A549 (cell line): ENCODE measurements at regions not wholly inside any gene's neighbourhood (a gene's known extent, or its start where the extent isn't known, plus 50 kb on each side); places are given as distances from the start of the nearest gene placed in this dataset.

Source experiments
- ATAC-seq, 2 experiments: fragments of 200-7000 bp in 1 of 2; fragments of >200 bp in 1 of 2; cut with Nextera tagmentation in 1 of 2; cut with Tn5 transposase in 1 of 2; 3 replicates each; pipeline versions ENCODE4 v1.8.0 to v1.9.1; 2018 to 2020; ENCODE audit warnings: mild to moderate bottlenecking in 1 of 2, moderate library complexity in 1 of 2
- CTCF ChIA-PET: fragments of 300-600 bp; sonication (Branson Sonifier 250); formaldehyde crosslinking; extraction: SDS; loops from one replicate; lab custom pipeline; 2021; ENCODE audit warnings: antibody characterized with exemption, inconsistent platforms; lab: Yijun Ruan, JAX
- POLR2A ChIA-PET: fragments of 350-600 bp; formaldehyde crosslinking; extraction: SDS; loops from one replicate; lab custom pipeline; 2021; ENCODE audit warnings: antibody characterized with exemption, inconsistent platforms; lab: Yijun Ruan, JAX
- DNase-seq, 2 experiments: peaks; one replicate each; pipeline versions ENCODE4 v3.0.0 to v3.0.0-alpha.2; 2011 to 2016; ENCODE audit warnings: low read depth in 1 of 2, low spot score in 1 of 2
- FAIRE-seq: peaks from 2 replicates; lab custom pipeline; 2011; peaks lifted over from hg19 to GRCh38; lab: Jason Lieb, UNC
- H3K27ac ChIP-seq, 2 experiments: fragments of >200 bp; sonication (Bioruptor Twin); formaldehyde crosslinking; 3 replicates each; pipeline ENCODE4 v1.5.1; 2016 to 2017
- H3K4me1 ChIP-seq: fragments of >200 bp; sonication (Bioruptor Twin); formaldehyde crosslinking; 3 replicates; pipeline ENCODE4 v1.6.1; 2016
- H3K4me2 ChIP-seq: fragments of >200 bp; sonication (Bioruptor Twin); formaldehyde crosslinking; 3 replicates; pipeline ENCODE4 v1.6.1; 2016
- H3K4me3 ChIP-seq: fragments of >200 bp; sonication (Bioruptor Twin); formaldehyde crosslinking; 3 replicates; pipeline ENCODE4 v1.5.1; 2016
- H3K9me3 ChIP-seq: fragments of >200 bp; sonication (Bioruptor Twin); formaldehyde crosslinking; 3 replicates; pipeline ENCODE4 v1.6.1; 2016
- ATOH8 ChIP-seq: fragments of 250-450 bp; sonication (Bioruptor Pico); IDR thresholded peaks from 2 replicates; pipeline ENCODE4 v1.5.0; 2020; ENCODE audit warnings: low read depth, mild to moderate bottlenecking, moderate library complexity
- BCL3 ChIP-seq: fragments of >200 bp; sonication (Bioruptor Twin); formaldehyde crosslinking; IDR thresholded peaks from 3 replicates; pipeline ENCODE4 v1.6.1; 2016
- BHLHE40 ChIP-seq: IDR thresholded peaks from 2 replicates; pipeline ENCODE4 v1.6.1; 2012; ENCODE audit warnings: low read depth, low read length, inconsistent platforms
- CBX2 ChIP-seq: fragments of 200-600 bp; sonication (generic); IDR thresholded peaks from 2 replicates; pipeline ENCODE4 v1.6.1; 2016; ENCODE audit warnings: low read depth, mild to moderate bottlenecking, borderline replicate concordance
- CBX8 ChIP-seq: fragments of 200-600 bp; sonication (generic); IDR thresholded peaks from 2 replicates; pipeline ENCODE4 v1.6.1; 2016
- EHF ChIP-seq: fragments of 250-450 bp; sonication (Bioruptor Pico); IDR thresholded peaks from 2 replicates; pipeline ENCODE4 v1.5.0; 2020; ENCODE audit warnings: mild to moderate bottlenecking
- FOSB ChIP-seq: fragments of 250-450 bp; sonication (Bioruptor Pico); IDR thresholded peaks from 2 replicates; pipeline ENCODE4 v1.5.0; 2020; ENCODE audit warnings: mild to moderate bottlenecking, moderate library complexity
- FOSL2 ChIP-seq, 2 experiments: fragments of 450-650 bp in 1 of 2; fragments of >200 bp in 1 of 2; sonication (Bioruptor Twin) in 1 of 2; formaldehyde crosslinking; IDR thresholded peaks; 2 replicates each; pipeline versions ENCODE4 v1.5.0 to v1.6.1; 2016 to 2020; ENCODE audit warnings: mild to moderate bottlenecking in 1 of 2, moderate library complexity in 1 of 2
- FOXS1 ChIP-seq: fragments of 250-450 bp; sonication (Bioruptor Pico); IDR thresholded peaks from 2 replicates; pipeline ENCODE4 v1.5.0; 2020; ENCODE audit warnings: mild to moderate bottlenecking, moderate library complexity
- HOXA7 ChIP-seq: fragments of 250-450 bp; sonication (Bioruptor Pico); IDR thresholded peaks from 2 replicates; pipeline ENCODE4 v1.5.0; 2020; ENCODE audit warnings: mild to moderate bottlenecking, moderate library complexity
- HOXB13 ChIP-seq: fragments of 250-450 bp; sonication (Bioruptor Pico); IDR thresholded peaks from 2 replicates; pipeline ENCODE4 v1.5.0; 2020; ENCODE audit warnings: low read depth, mild to moderate bottlenecking, moderate library complexity
- HOXB5 ChIP-seq: fragments of 250-450 bp; sonication (Bioruptor Pico); IDR thresholded peaks from 2 replicates; pipeline ENCODE4 v1.5.0; 2020; ENCODE audit warnings: mild to moderate bottlenecking, moderate library complexity
- KDM5A ChIP-seq: fragments of 200-600 bp; sonication (generic); IDR thresholded peaks from 2 replicates; pipeline ENCODE4 v1.6.1; 2016; ENCODE audit warnings: antibody characterized with exemption, mild to moderate bottlenecking
- MAFK ChIP-seq: fragments of 450-650 bp; IDR thresholded peaks from 2 replicates; pipeline ENCODE4 v1.6.1; 2014; ENCODE audit not compliant: partially characterized antibody
- MAX ChIP-seq: IDR thresholded peaks from 2 replicates; pipeline ENCODE4 v1.6.1; 2012
- NPAS2 ChIP-seq: fragments of 250-450 bp; sonication (Bioruptor Pico); IDR thresholded peaks from 2 replicates; pipeline ENCODE4 v1.8.0; 2022; ENCODE audit warnings: mild to moderate bottlenecking, moderate library complexity, borderline replicate concordance
- NR3C1 ChIP-seq: fragments of >200 bp; sonication (Bioruptor Twin); formaldehyde crosslinking; IDR thresholded peaks from 3 replicates; pipeline ENCODE4 v1.6.1; 2017
- PHF8 ChIP-seq: fragments of 200-600 bp; sonication (generic); IDR thresholded peaks from 2 replicates; pipeline ENCODE4 v1.6.1; 2016; ENCODE audit warnings: low read depth, mild to moderate bottlenecking, antibody characterized with exemption, moderate library complexity, borderline replicate concordance
- POLR2A ChIP-seq: IDR thresholded peaks from 2 replicates; pipeline ENCODE4 v1.6.1; 2012; ENCODE audit warnings: mild to moderate bottlenecking, low read length
- POLR2AphosphoS2 ChIP-seq: conservative IDR thresholded peaks from 2 replicates; pipeline ENCODE4 v1.6.1; 2012; ENCODE audit warnings: low read length, improper control_type of control experiment, inconsistent platforms
- RCOR1 ChIP-seq: fragments of 150-350 bp; IDR thresholded peaks from 2 replicates; pipeline ENCODE4 v1.6.1; 2014; ENCODE audit warnings: antibody characterized with exemption, low read length, low read depth
- SMC3 ChIP-seq: fragments of >200 bp; sonication (Bioruptor Twin); formaldehyde crosslinking; IDR thresholded peaks from 3 replicates; pipeline ENCODE4 v1.6.1; 2018; ENCODE audit warnings: inconsistent platforms
- TP53 ChIP-seq: fragments of 250-450 bp; sonication (Bioruptor Pico); IDR thresholded peaks from 2 replicates; pipeline ENCODE4 v1.5.0; 2021; ENCODE audit warnings: mild to moderate bottlenecking, moderate library complexity
- ZSCAN20 ChIP-seq: fragments of 250-450 bp; sonication (Bioruptor Pico); IDR thresholded peaks from 2 replicates; pipeline ENCODE4 v1.8.0; 2022; ENCODE audit warnings: mild to moderate bottlenecking, moderate library complexity
- WGBS: methylation state at CpG from one replicate; pipeline ENCODE4 v1.1.6; 2017; ENCODE audit errors: missing lambda C conversion rate; 5-methylcytosine and 5-hydroxymethylcytosine counted together
- TF ChIP-seq, protein P1 (sequence below): fragments of >200 bp; sonication (Bioruptor Twin); formaldehyde crosslinking; IDR thresholded peaks from 2 replicates; pipeline ENCODE4 v1.6.1; 2016

DNA sequence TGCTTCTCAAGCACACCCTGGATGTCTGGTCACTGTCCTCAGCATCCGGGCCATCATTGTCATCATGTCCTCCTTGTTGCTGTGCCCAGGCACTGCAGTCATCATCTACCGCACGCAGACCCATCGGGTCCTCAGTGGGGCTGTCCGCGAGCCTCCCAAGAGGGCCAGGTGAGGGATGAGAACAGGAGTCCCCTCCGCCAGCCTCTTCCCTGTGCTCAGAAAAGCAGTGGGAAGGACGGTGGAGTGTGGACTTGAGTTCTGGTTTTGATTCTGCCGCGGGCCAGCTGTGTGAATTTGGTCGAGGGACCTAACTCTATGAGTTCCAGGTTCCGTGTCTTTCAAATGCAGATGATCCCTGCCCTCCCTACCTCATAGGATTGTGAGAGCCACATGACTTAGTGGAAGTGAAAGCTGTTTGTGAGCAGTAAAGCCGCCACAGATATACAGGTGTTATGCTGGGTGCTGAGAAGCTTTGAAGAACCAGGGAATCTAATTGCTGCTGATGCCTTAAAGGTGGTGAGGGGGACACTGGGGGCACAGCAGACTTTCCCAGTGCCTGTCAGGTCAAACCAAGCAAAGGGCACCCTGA is 122.9 kb upstream of the RAP1B start:
- H3K4me2 ChIP-seq: no peak overlapping the region
- FAIRE-seq (no peak), DNase-seq (no peak), ATAC-seq (no peak)
- 88% methylated on average over 13 of the region's 13 CpGs for WGBS
- ChIA-PET CTCF (interaction anchor here (0.6 kb wide), 1 partner anchor 648 kb away, joined by 5 read pairs; no protein-coding TSS in a partner anchor), POLR2A (no interaction called here)
- no peaks in the 10 kb centered on the region for H3K9me3 ChIP-seq
- H3K4me3 ChIP-seq: no peak overlapping the region
- peaks cover 8% of the 10 kb centered on the region; the same call in 2 of the 3 replicates for H3K4me1 ChIP-seq
- no peak overlapping the region for H3K27ac ChIP-seq
- TF ChIP-seq MAX (no peak), NPAS2 (CRISPR knock-in tag) (no peak), HOXA7 (no peak), RCOR1 (no peak), POLR2A (no peak), ZSCAN20 (CRISPR knock-in tag) (no peak), POLR2AphosphoS2 (no peak), CBX2 (no peak), BCL3 (no peak)
- TF ChIP-seq, protein P1, sequence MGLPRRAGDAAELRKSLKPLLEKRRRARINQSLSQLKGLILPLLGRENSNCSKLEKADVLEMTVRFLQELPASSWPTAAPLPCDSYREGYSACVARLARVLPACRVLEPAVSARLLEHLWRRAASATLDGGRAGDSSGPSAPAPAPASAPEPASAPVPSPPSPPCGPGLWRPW: no peak

DNA sequence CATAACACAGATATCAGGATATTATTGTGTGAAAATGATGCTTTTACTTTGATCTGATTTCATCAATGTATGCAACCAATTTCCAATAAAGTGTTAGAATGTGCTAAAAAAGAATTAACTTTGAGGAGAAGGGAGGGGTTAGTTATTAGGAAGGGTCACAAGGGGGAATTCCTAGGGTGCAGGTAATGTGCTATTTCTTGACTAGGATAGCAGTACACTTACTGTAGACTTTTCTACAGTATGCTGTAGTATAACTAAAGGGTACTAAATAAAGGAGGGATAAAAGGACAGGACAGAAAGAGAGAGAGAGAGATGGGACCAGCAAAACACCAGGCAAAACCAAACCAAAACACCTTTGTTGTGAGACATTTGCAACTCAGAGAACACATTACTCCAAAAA is 121.4 kb upstream of the RAP1B start:
- TF ChIP-seq FOSB (CRISPR knock-in tag) (no peak), KDM5A (no peak), BHLHE40 (no peak), HOXB5 (CRISPR knock-in tag) (no peak), SMC3 (no peak), RCOR1 (no peak)
- FAIRE-seq (no peak), DNase-seq (no peak), ATAC-seq (no peak)
- no peaks in the 10 kb centered on the region for H3K9me3 ChIP-seq
- H3K4me3 ChIP-seq: no peak overlapping the region
- no peak overlapping the region for H3K27ac ChIP-seq
- no peak overlapping the region for H3K4me2 ChIP-seq
- POLR2A ChIA-PET: no interaction called here
- CTCF ChIA-PET: no interaction called here
- H3K4me1 ChIP-seq: no peaks in the 10 kb centered on the region

- CTCF ChIA-PET: no interaction called here
- FAIRE-seq (no peak), ATAC-seq (no peak), DNase-seq (no peak)
- TF ChIP-seq CBX8: no peak
- no peak for TF ChIP-seq MAFK
- no peak for TF ChIP-seq FOSB (CRISPR knock-in tag)
- TF ChIP-seq PHF8: no peak
- TF ChIP-seq EHF (CRISPR knock-in tag): no peak
- no peak for TF ChIP-seq FOXS1 (CRISPR knock-in tag)
- no peak for TF ChIP-seq NR3C1
- TF ChIP-seq FOSL2 (IDR thresholded peaks at IDR 0.05): no peak
- TF ChIP-seq FOSL2 (CRISPR knock-in tag; IDR thresholded peaks at IDR 0.05): no peak
- no peak for TF ChIP-seq BCL3
- no peak for TF ChIP-seq ATOH8 (CRISPR knock-in tag)
- no peak for TF ChIP-seq TP53 (CRISPR knock-in tag)
- no peak for TF ChIP-seq HOXB13 (CRISPR knock-in tag)
- H3K9me3 ChIP-seq: no peaks in the 10 kb centered on the region
- POLR2A ChIA-PET: no interaction called here
- 71% methylated on average over 1 of the region's 1 CpG for WGBS
- no peaks in the 10 kb centered on the region for H3K4me1 ChIP-seq
- H3K4me2 ChIP-seq: no peak overlapping the region
- H3K4me3 ChIP-seq: no peak overlapping the region
- no peak overlapping the region for H3K27ac ChIP-seq
Observed at GRCh38 chr12:68490476-68490875, 120.2 kb upstream of the RAP1B start.
